NCI-H1105 (cell line): ENCODE measurements at regions not wholly inside any gene's neighbourhood (a gene's known extent, or its start where the extent isn't known, plus 50 kb on each side); places are given as distances from the start of the nearest gene placed in this dataset.
"Not testable (repeated sequence)": the region's sequence is repeated elsewhere in the genome, so short reads cannot be mapped to it uniquely, and the experiment has no call there.

Source experiments
- DNase-seq: peaks from one replicate; lab custom pipeline; 2025; lab: John Stamatoyannopoulos, UW

- no peak for DNase-seq
Measured at GRCh38 chr3:145915787-145916186, 245.2 kb downstream of the PLOD2 start.

GRCh38 chr3:145927736-145928135, 233.2 kb downstream of the PLOD2 start:
- DNase-seq = not testable (repeated sequence)

DNA sequence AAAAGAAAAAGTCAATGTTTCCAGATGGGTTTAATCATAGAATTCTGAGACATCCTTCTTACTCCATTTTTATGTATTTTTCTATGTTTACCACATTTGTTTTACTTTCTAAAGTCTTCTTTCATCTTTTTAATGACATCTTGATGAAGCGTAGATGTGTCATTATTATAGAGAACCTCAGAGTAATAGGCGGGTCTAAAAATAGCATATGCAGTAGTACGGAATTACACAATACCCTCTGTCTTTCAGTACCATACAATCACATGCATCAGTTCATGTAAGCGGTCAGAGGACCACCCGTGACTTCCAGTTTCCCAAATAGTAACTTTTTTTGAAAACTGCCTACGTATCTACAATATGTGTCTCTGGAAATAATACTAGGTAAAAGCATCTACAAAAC, 224.0 kb downstream of the PLOD2 start:
- DNase-seq = no peak

GRCh38 chr3:145939431-145939830, 221.6 kb downstream of the PLOD2 start:
- peak; percentile 9 for DNase-seq

DNA sequence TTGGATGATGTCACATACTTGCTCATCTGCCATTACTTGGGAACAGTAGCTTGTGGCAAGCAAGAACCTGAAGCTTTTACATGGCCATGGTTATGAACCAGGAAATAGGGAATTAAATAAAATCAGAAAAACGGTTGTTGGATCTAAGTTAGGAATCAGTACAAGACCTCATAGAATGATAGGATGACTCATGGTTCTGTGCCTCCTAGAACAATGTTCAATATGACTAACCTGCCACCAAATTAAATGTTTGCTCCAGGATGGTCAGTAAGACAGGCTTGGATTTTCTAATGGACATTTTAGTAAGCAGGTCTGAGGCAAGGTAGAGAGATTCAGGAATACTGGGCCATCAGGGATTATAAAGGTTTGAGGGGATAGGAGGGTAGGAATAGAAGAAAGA, 218.9 kb downstream of the PLOD2 start:
- no peak for DNase-seq

GRCh38 chr3:145943952-145944351, 217.0 kb downstream of the PLOD2 start:
- DNase-seq = no peak

GRCh38 chr3:145951441-145951840, 209.5 kb downstream of the PLOD2 start:
- no peak for DNase-seq

DNA sequence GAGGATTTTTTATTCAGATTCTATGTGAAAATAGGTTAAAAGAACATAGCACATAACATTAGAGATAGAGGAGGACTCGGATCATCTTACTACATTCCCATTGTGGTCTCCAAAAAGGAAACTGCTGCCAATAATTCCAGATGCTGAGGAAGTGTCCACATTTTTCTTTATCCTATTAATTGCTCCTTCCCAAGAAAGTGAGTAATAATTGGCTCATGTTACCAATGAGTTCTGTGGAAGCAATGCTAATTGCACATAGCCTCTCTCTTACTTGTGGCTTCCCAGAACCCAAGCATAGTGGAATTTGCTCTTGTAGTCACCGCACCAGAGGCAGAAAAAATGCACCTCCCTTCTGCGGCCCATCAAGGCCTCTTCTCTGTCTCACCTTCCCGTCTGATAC, 208.4 kb downstream of the PLOD2 start:
- no peak for DNase-seq

DNA sequence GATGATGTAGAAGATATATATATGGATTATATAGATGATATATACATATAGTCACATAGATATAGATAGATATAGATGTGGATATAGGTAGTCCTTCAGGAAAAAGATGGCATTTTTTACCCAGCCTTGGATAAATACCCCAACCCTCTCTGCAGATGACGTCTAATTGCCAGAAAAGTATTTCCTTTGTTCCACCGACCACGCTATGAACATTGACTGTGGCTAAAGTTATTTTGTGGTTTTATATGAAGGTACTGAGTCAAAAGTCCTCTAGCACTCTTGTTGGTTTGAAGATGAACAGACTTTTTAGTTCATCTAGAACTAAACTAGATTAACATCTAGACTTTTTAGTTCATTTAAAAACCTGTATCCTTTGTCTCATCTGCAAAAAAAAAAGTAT, 207.7 kb downstream of the PLOD2 start:
- DNase-seq = no peak

GRCh38 chr3:145959457-145960088, 201.4 kb downstream of the PLOD2 start:
- no peak for DNase-seq

DNA sequence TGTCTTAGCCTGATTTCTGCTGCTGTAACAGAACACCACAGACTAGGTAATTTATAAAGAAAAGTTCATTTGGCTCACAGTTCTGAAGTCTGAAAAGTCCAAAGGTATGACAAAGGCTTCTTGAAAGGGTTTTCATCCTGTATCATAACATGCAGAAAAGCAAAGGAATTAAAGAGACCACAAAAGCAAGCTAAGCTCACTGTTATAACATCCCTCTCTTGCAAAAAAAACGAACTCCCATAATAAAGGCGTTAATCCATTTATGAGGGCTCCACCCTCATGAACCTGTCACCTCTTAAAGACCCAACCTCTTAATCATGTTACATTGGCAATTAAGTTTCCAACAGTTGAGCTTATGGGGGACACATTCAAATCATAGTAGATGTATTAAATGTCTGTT, 197.9 kb downstream of the PLOD2 start:
- DNase-seq = no peak

- DNase-seq = no peak
Measured at GRCh38 chr3:145967043-145967442, 193.9 kb downstream of the PLOD2 start.

- no peak for DNase-seq
Measured at GRCh38 chr3:145971186-145971585, 189.8 kb downstream of the PLOD2 start.

- DNase-seq = no peak
Measured at GRCh38 chr3:145972851-145973250, 188.1 kb downstream of the PLOD2 start.

DNA sequence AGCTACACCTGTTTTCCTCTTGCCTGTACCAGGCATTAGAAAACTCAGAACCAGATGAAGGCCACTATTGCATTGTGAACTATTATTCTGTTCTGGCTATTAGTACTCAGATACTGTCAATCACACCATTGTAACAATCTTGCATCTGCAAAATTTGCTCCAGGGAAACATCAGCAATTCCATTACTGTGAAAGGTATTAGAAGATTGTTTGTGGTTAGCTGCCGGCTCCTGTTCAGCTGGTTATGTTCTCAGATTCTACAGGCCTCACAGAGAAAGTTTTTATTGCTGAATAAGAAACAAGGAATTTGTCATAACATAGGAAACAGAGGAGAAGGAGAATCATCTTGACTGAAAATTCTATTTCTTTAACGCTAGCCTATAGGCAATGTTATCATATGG, 179.9 kb downstream of the PLOD2 start:
- no peak for DNase-seq

DNA sequence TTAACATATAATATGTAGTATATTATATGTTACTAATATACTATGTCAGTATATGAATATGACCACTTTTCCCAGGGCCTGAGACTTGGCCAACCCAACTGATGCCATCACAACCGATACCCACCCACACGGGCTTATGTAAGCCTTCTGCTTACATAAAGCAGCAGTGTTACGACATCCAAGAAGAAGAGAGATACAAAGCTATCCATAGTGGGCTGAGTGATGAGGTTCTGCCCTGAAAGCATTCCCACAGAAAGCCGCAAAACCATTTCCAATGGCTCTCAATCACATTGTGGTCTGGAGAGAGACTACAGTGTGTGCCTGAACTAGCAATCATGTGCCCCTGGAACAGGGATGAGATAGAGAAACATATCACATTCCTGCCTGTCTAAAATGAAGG, 177.9 kb downstream of the PLOD2 start:
- DNase-seq = no peak
